GM23338 (cell line): ENCODE measurements at regions not wholly inside any gene's neighbourhood (a gene's known extent, or its start where the extent isn't known, plus 50 kb on each side); places are given as distances from the start of the nearest gene placed in this dataset.

Source experiments
- ATAC-seq: fragments of 200-7000 bp; cut with Tn5 transposase; 3 replicates; pipeline ENCODE4 v1.9.1; 2020
- DNase-seq: peaks from one replicate; pipeline ENCODE4 v3.0.0-alpha.2; 2015; ENCODE audit warnings: low spot score
- H2AFZ ChIP-seq: fragments of 200-600 bp; sonication (generic); 2 replicates; pipeline ENCODE4 v1.8.0; 2016; ENCODE audit warnings: antibody characterized with exemption, mild to moderate bottlenecking, moderate library complexity
- H3F3A ChIP-seq: fragments of 200-600 bp; sonication (generic); replicated peaks from 2 replicates; pipeline ENCODE4 v1.8.0; 2017; ENCODE audit warnings: antibody characterized with exemption, mixed run types, low read depth
- H3K27ac ChIP-seq: fragments of 200-600 bp; sonication (generic); 2 replicates; pipeline ENCODE4 v1.6.1; 2016; ENCODE audit warnings: low read depth
- H3K27me3 ChIP-seq: fragments of 200-600 bp; sonication (generic); 2 replicates; pipeline ENCODE4 v1.8.0; 2016; ENCODE audit warnings: mild to moderate bottlenecking, mixed run types, moderate library complexity; ENCODE audit not compliant: insufficient read depth
- H3K36me3 ChIP-seq: fragments of 200-600 bp; sonication (generic); 2 replicates; pipeline ENCODE4 v1.8.0; 2016; ENCODE audit warnings: mild to moderate bottlenecking; ENCODE audit not compliant: insufficient read depth
- H3K4me1 ChIP-seq: fragments of 200-600 bp; sonication (generic); 2 replicates; pipeline ENCODE4 v1.8.0; 2016; ENCODE audit warnings: mild to moderate bottlenecking, moderate library complexity; ENCODE audit not compliant: insufficient read depth
- H3K4me2 ChIP-seq: fragments of 200-600 bp; sonication (generic); 2 replicates; pipeline ENCODE4 v1.7.1; 2017; ENCODE audit warnings: mixed run types
- H3K4me3 ChIP-seq: fragments of 200-600 bp; sonication (generic); 2 replicates; pipeline ENCODE4 v1.6.1; 2016; ENCODE audit warnings: mixed run types
- H3K79me2 ChIP-seq: fragments of 200-600 bp; sonication (generic); replicated peaks from 2 replicates; pipeline ENCODE4 v1.8.0; 2017; ENCODE audit warnings: mild to moderate bottlenecking; ENCODE audit not compliant: insufficient read depth
- H3K9me2 ChIP-seq: fragments of 200-600 bp; sonication (generic); 2 replicates; pipeline ENCODE4 v1.8.0; 2017; ENCODE audit not compliant: insufficient read depth
- H4K20me1 ChIP-seq: fragments of 200-600 bp; sonication (generic); replicated peaks from 2 replicates; pipeline ENCODE4 v1.8.0; 2017; ENCODE audit warnings: mild to moderate bottlenecking; ENCODE audit not compliant: insufficient read depth
- H3K27ac Mint-ChIP-seq: 2 replicates; pipeline ENCODE4 v1.8.0; 2020; ENCODE audit warnings: inconsistent platforms, mild to moderate bottlenecking, moderate library complexity, mixed read lengths
- H3K27me3 Mint-ChIP-seq: 3 replicates; pipeline ENCODE4 v1.8.0; 2022; ENCODE audit warnings: low read depth, mild to moderate bottlenecking, moderate library complexity, mixed read lengths, inconsistent platforms; ENCODE audit not compliant: insufficient read depth, poor library complexity
- H3K36me3 Mint-ChIP-seq: 3 replicates; pipeline ENCODE4 v1.8.0; 2021; ENCODE audit warnings: low read depth, mild to moderate bottlenecking, inconsistent platforms, moderate library complexity, mixed read lengths
- H3K4me1 Mint-ChIP-seq: 3 replicates; pipeline ENCODE4 v1.8.0; 2020; ENCODE audit warnings: mild to moderate bottlenecking, inconsistent platforms, mixed read lengths
- H3K4me3 Mint-ChIP-seq: 3 replicates; pipeline ENCODE4 v1.8.0; 2021; ENCODE audit warnings: moderate library complexity, mild to moderate bottlenecking, inconsistent platforms, mixed read lengths
- H3K9me3 Mint-ChIP-seq: 3 replicates; pipeline ENCODE4 v1.8.0; 2020; ENCODE audit warnings: moderate library complexity, mild to moderate bottlenecking, inconsistent platforms, mixed read lengths
- CREB1 ChIP-seq: fragments of 250-450 bp; sonication (Bioruptor Pico); IDR thresholded peaks from 2 replicates; pipeline ENCODE4 v1.5.0; 2020; ENCODE audit warnings: low read depth, mild to moderate bottlenecking, moderate library complexity
- EZH2phosphoT487 ChIP-seq: fragments of 200-600 bp; sonication (generic); IDR thresholded peaks from one replicate; pipeline ENCODE4 v1.8.1; 2018; ENCODE audit warnings: antibody characterized with exemption; ENCODE audit not compliant: unreplicated experiment
- JUNB ChIP-seq: IDR thresholded peaks from one replicate; pipeline ENCODE4 v1.6.1; 2016; ENCODE audit warnings: antibody characterized with exemption; ENCODE audit not compliant: unreplicated experiment
- NANOG ChIP-seq: IDR thresholded peaks from 2 replicates; pipeline ENCODE4 v1.6.1; 2016; ENCODE audit warnings: antibody characterized with exemption, borderline replicate concordance
- POLR2AphosphoS5 ChIP-seq: IDR thresholded peaks from 2 replicates; pipeline ENCODE4 v1.6.1; 2016; ENCODE audit warnings: antibody characterized with exemption, low read depth
- STAT1 ChIP-seq: IDR thresholded peaks from one replicate; pipeline ENCODE4 v1.6.1; 2016; ENCODE audit warnings: antibody characterized with exemption; ENCODE audit not compliant: unreplicated experiment
- ZNF114 ChIP-seq: fragments of 250-450 bp; sonication (Bioruptor Pico); IDR thresholded peaks from 2 replicates; pipeline ENCODE4 v1.5.0; 2020; ENCODE audit warnings: mild to moderate bottlenecking, moderate library complexity
- ZNF331 ChIP-seq: fragments of 250-450 bp; sonication (Bioruptor Pico); IDR thresholded peaks from 2 replicates; pipeline ENCODE4 v1.5.0; 2020; ENCODE audit warnings: low read depth, mild to moderate bottlenecking, moderate library complexity
- TF ChIP-seq, protein P1 (sequence below): IDR thresholded peaks from one replicate; pipeline ENCODE4 v1.6.1; 2018; ENCODE audit warnings: antibody characterized with exemption; ENCODE audit not compliant: unreplicated experiment
- TF ChIP-seq, protein P2 (sequence below): IDR thresholded peaks from 2 replicates; pipeline ENCODE4 v1.6.1; 2016; ENCODE audit warnings: antibody characterized with exemption

DNA sequence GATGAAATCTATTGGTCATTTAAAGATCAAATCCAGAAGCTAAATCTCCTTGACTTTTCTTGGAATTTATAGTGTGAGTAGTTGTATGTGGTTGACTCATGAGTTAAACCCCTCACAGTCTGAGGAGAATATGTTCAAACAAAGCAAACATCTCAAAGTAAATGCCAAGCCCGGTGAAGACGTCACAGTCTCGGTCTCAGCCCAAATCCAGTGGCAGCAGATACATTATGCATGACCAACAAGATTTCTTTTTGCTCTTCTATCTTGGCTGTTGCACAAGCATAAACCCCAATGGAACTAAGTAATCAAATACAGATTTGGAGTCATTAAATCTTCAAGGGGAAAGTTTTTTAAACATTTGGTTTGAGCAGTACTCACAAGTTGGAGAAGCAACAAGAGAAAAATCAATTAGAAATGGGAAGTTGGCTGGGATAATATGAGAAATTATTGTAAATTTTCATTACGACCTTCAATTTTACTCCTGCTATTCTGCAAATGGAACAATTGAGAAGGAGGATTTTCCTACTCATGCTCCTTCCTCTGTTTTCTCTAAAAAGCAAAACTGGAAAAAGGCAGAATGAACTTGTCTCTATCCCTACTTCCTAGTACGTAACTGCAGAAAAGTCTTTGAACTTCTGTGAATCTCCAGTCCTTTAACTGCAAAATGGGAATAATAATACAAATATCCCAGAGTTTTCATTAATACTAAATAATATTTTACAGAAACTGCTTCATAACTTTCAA lies 575.8 kb downstream of the NUF2 start (continued):
- TF ChIP-seq, protein P1, sequence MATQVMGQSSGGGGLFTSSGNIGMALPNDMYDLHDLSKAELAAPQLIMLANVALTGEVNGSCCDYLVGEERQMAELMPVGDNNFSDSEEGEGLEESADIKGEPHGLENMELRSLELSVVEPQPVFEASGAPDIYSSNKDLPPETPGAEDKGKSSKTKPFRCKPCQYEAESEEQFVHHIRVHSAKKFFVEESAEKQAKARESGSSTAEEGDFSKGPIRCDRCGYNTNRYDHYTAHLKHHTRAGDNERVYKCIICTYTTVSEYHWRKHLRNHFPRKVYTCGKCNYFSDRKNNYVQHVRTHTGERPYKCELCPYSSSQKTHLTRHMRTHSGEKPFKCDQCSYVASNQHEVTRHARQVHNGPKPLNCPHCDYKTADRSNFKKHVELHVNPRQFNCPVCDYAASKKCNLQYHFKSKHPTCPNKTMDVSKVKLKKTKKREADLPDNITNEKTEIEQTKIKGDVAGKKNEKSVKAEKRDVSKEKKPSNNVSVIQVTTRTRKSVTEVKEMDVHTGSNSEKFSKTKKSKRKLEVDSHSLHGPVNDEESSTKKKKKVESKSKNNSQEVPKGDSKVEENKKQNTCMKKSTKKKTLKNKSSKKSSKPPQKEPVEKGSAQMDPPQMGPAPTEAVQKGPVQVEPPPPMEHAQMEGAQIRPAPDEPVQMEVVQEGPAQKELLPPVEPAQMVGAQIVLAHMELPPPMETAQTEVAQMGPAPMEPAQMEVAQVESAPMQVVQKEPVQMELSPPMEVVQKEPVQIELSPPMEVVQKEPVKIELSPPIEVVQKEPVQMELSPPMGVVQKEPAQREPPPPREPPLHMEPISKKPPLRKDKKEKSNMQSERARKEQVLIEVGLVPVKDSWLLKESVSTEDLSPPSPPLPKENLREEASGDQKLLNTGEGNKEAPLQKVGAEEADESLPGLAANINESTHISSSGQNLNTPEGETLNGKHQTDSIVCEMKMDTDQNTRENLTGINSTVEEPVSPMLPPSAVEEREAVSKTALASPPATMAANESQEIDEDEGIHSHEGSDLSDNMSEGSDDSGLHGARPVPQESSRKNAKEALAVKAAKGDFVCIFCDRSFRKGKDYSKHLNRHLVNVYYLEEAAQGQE = no peak
- TF ChIP-seq JUNB = no peak
- TF ChIP-seq STAT1 = no peak
- TF ChIP-seq ZNF331 = no peak
- TF ChIP-seq EZH2phosphoT487 = no peak
- TF ChIP-seq CREB1 = no peak
- TF ChIP-seq NANOG = no peak
- TF ChIP-seq, protein P2, sequence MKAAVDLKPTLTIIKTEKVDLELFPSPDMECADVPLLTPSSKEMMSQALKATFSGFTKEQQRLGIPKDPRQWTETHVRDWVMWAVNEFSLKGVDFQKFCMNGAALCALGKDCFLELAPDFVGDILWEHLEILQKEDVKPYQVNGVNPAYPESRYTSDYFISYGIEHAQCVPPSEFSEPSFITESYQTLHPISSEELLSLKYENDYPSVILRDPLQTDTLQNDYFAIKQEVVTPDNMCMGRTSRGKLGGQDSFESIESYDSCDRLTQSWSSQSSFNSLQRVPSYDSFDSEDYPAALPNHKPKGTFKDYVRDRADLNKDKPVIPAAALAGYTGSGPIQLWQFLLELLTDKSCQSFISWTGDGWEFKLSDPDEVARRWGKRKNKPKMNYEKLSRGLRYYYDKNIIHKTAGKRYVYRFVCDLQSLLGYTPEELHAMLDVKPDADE = no peak
- no peak for TF ChIP-seq ZNF114

DNA sequence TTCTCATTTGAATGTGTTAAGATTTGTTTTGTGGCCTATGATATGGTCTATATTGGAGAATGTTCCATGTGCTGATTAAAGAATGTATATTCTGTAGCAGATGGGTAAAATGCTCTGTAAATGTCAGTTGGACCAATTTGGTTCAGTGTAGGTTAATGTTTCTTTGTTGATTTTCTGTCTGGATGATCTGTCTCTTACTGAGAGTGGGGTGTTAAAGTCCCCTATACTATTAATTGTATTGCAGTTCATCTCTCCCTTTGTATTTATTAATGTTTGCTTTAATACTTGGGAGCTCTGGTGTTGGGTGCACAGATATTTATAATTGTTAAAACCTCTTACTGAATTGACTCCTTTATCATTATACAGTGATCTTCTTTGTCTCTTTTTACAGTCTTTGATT lies 584.5 kb downstream of the NUF2 start:
- no peak overlapping the region for H3K4me2 ChIP-seq
- H3K4me3 ChIP-seq = no peak overlapping the region
- no peaks in the 10 kb centered on the region for H4K20me1 ChIP-seq
- Mint-ChIP-seq H3K36me3 (no peaks in the 10 kb centered on the region; the same call in 2 of the 3 replicates), H3K27ac (no peak overlapping the region), H3K27me3 (peaks cover 4% of the 10 kb centered on the region), H3K9me3 (peaks cover 10% of the 10 kb centered on the region; the same call in 2 of the 3 replicates), H3K4me3 (no peak overlapping the region), H3K4me1 (no peaks in the 10 kb centered on the region)
- no peak for DNase-seq
- H3K27ac ChIP-seq = no peak overlapping the region
- no peak overlapping the region for H2AFZ ChIP-seq
- H3K4me1 ChIP-seq = no peaks in the 10 kb centered on the region
- no peaks in the 10 kb centered on the region for H3F3A ChIP-seq
- no peak for ATAC-seq
- no peaks in the 10 kb centered on the region for H3K27me3 ChIP-seq
- H3K36me3 ChIP-seq = no peaks in the 10 kb centered on the region
- no peaks in the 10 kb centered on the region; the same call in 1 of the 2 replicates for H3K9me2 ChIP-seq
- no peaks in the 10 kb centered on the region for H3K79me2 ChIP-seq
- TF ChIP-seq, protein P1 = no peak
- TF ChIP-seq POLR2AphosphoS5 (no peak), CREB1 (no peak)
- TF ChIP-seq, protein P2 = no peak
